ENCODE measurements at regions not wholly inside any gene's neighbourhood (a gene's known extent, or its start where the extent isn't known, plus 50 kb on each side); places are given as distances from the start of the nearest gene placed in this dataset.

- H3K4me1 ChIP-seq (ENCODE audit: insufficient read depth, poor library complexity, severe bottlenecking), result no peaks in the 10 kb centered on the region
- DNase-seq (ENCODE audit: low spot score) (no peak), ATAC-seq (ENCODE audit: low read depth) (no peak)
- H3K36me3 ChIP-seq (ENCODE audit: low read depth), result no peaks in the 10 kb centered on the region
- H3K9me3 ChIP-seq (ENCODE audit: severe bottlenecking), result no peaks in the 10 kb centered on the region
- no peak overlapping the region for H3K27ac ChIP-seq (ENCODE audit: poor library complexity, severe bottlenecking)
- no peak overlapping the region for H3K4me3 ChIP-seq (ENCODE audit: severe bottlenecking)
- TF ChIP-seq CTCF (IDR thresholded peaks at IDR 0.05; ENCODE audit: poor library complexity, severe bottlenecking), result no peak
- no peaks in the 10 kb centered on the region for H3K27me3 ChIP-seq (ENCODE audit: insufficient read depth, poor library complexity, severe bottlenecking)
Measured at GRCh38 chr7:15947754-15948153, 261.3 kb upstream of the MEOX2 start.

GRCh38 chr7:15938115-15938514, 251.6 kb upstream of the MEOX2 start:
- Histone ChIP-seq H3K9me3 (ENCODE audit: severe bottlenecking) (no peaks in the 10 kb centered on the region), H3K4me3 (ENCODE audit: severe bottlenecking) (no peak overlapping the region), H3K4me1 (ENCODE audit: insufficient read depth, poor library complexity, severe bottlenecking) (no peaks in the 10 kb centered on the region), H3K27ac (ENCODE audit: poor library complexity, severe bottlenecking) (no peak overlapping the region), H3K27me3 (ENCODE audit: insufficient read depth, poor library complexity, severe bottlenecking) (no peaks in the 10 kb centered on the region), H3K36me3 (ENCODE audit: low read depth) (no peaks in the 10 kb centered on the region)
- no peak for DNase-seq (ENCODE audit: low spot score)
- no peak for TF ChIP-seq CTCF (IDR thresholded peaks at IDR 0.05; ENCODE audit: poor library complexity, severe bottlenecking)
- ATAC-seq (ENCODE audit: low read depth), result no peak

GRCh38 chr7:15937571-15937970, 251.1 kb upstream of the MEOX2 start:
- no peaks in the 10 kb centered on the region for H3K36me3 ChIP-seq (ENCODE audit: low read depth)
- H3K27me3 ChIP-seq (ENCODE audit: insufficient read depth, poor library complexity, severe bottlenecking), result no peaks in the 10 kb centered on the region
- no peak for TF ChIP-seq CTCF (IDR thresholded peaks at IDR 0.05; ENCODE audit: poor library complexity, severe bottlenecking)
- H3K27ac ChIP-seq (ENCODE audit: poor library complexity, severe bottlenecking), result no peak overlapping the region
- no peaks in the 10 kb centered on the region for H3K4me1 ChIP-seq (ENCODE audit: insufficient read depth, poor library complexity, severe bottlenecking)
- ATAC-seq (ENCODE audit: low read depth), result no peak
- no peaks in the 10 kb centered on the region for H3K9me3 ChIP-seq (ENCODE audit: severe bottlenecking)
- no peak overlapping the region for H3K4me3 ChIP-seq (ENCODE audit: severe bottlenecking)
- DNase-seq (ENCODE audit: low spot score), result no peak

- ATAC-seq (ENCODE audit: low read depth) (no peak), DNase-seq (ENCODE audit: low spot score) (no peak)
- no peak for TF ChIP-seq CTCF (IDR thresholded peaks at IDR 0.05; ENCODE audit: poor library complexity, severe bottlenecking)
- H3K4me1 ChIP-seq (ENCODE audit: insufficient read depth, poor library complexity, severe bottlenecking), result no peaks in the 10 kb centered on the region
- no peak overlapping the region for H3K4me3 ChIP-seq (ENCODE audit: severe bottlenecking)
- H3K9me3 ChIP-seq (ENCODE audit: severe bottlenecking), result no peaks in the 10 kb centered on the region
- no peaks in the 10 kb centered on the region for H3K27me3 ChIP-seq (ENCODE audit: insufficient read depth, poor library complexity, severe bottlenecking)
- no peak overlapping the region for H3K27ac ChIP-seq (ENCODE audit: poor library complexity, severe bottlenecking)
- no peaks in the 10 kb centered on the region for H3K36me3 ChIP-seq (ENCODE audit: low read depth)
Measured at GRCh38 chr7:15936991-15937390, 250.5 kb upstream of the MEOX2 start.

- Histone ChIP-seq H3K27ac (ENCODE audit: poor library complexity, severe bottlenecking) (no peak overlapping the region), H3K27me3 (ENCODE audit: insufficient read depth, poor library complexity, severe bottlenecking) (no peaks in the 10 kb centered on the region), H3K9me3 (ENCODE audit: severe bottlenecking) (no peaks in the 10 kb centered on the region), H3K4me1 (ENCODE audit: insufficient read depth, poor library complexity, severe bottlenecking) (no peaks in the 10 kb centered on the region), H3K36me3 (ENCODE audit: low read depth) (no peaks in the 10 kb centered on the region), H3K4me3 (ENCODE audit: severe bottlenecking) (no peak overlapping the region)
- no peak for DNase-seq (ENCODE audit: low spot score)
- no peak for ATAC-seq (ENCODE audit: low read depth)
- TF ChIP-seq CTCF (IDR thresholded peaks at IDR 0.05; ENCODE audit: poor library complexity, severe bottlenecking), result no peak
Measured at GRCh38 chr7:15932318-15932717, 245.8 kb upstream of the MEOX2 start.
